ENCODE measurements at regions not wholly inside any gene's neighbourhood (a gene's known extent, or its start where the extent isn't known, plus 50 kb on each side); places are given as distances from the start of the nearest gene placed in this dataset.

- DNase-seq (ENCODE audit: extremely low read depth, low read depth, low spot score): no peak
Measured at GRCh38 chr4:108529102-108529501, 91.3 kb upstream of the RPL34 start.

- DNase-seq (ENCODE audit: extremely low read depth, low read depth, low spot score): no peak
Measured at GRCh38 chr4:108527723-108528122, 92.7 kb upstream of the RPL34 start.

- no peak for DNase-seq (ENCODE audit: extremely low read depth, low read depth, low spot score)
Measured at GRCh38 chr4:108520807-108521206, 99.6 kb upstream of the RPL34 start.

- no peak for DNase-seq (ENCODE audit: extremely low read depth, low read depth, low spot score)
Measured at GRCh38 chr4:108519911-108520601, 100.3 kb upstream of the RPL34 start.

DNA sequence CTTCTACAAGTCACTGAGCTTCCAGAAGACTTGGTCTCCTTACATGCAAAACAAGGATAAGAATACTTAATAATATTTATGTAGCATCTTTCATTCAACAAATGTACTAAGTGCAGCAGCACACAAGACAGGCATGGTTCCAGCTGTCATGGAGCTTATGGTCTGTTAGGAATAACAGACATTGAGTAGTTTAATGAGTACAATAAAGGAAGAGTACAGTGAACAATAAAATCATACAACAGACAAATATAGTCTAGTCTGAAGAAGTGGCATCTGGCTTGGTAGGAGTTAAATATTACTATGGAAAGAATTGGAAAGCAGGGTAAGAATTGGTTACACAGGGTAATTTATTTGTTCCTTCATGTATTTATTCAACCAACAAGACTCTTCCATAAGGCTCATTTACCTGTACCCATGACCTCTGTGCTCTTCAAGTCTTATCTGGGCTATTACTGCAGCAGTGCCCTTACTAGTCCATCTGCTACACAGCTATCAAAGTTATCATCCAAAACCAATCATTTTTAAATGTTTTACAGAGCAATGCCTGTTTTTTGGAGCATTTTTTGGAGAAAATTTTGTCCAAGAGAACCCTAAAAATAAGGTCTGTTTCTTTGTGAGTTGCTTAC lies 101.1 kb upstream of the RPL34 start:
- DNase-seq (ENCODE audit: extremely low read depth, low read depth, low spot score): no peak

DNA sequence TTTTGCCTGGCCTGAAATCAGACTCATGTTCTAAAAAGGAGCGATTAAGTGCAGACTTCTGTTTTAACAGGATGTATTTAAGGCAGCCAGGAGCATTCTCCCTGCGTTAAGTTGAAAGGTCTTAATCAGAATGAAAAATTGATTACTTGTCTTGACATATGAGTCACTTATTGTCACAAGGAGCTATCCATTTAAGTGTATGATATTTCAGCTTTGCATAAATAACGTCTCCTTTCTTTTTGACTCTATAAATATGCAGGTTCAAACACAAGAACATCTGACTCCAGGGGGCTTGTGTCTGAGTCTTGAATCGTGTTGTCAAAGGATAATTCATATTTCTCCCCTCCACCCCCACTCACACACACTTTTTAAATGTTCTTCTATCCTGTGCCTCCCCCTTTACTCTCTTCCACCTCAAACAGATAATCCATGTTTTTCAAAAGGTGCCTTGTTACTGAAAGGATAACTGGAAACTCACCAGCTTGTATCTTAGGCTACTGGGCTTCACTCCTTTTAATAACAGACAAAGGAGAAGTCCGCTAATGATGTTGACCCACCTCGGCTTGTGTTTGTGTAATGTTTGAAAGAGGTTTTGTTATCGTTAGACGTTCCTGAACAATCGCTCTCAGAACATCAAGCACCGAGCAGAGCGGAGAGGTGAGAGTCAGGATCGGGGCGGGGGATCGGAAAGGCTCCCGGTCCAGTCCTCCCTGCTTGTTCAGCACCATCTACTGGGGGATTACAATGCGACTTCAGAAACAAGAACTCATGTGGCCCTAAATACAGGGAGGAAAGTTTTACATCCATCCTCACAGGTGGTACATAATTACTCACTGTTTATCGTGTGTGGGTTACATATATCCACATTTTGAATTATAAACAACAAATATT lies 107.5 kb upstream of the RPL34 start:
- no peak for DNase-seq (ENCODE audit: extremely low read depth, low read depth, low spot score)

- DNase-seq (ENCODE audit: extremely low read depth, low read depth, low spot score): no peak
Measured at GRCh38 chr4:108511618-108512017, 108.8 kb upstream of the RPL34 start.

- no peak for DNase-seq (ENCODE audit: extremely low read depth, low read depth, low spot score)
Measured at GRCh38 chr4:108502356-108502755, 118.0 kb upstream of the RPL34 start.

DNA sequence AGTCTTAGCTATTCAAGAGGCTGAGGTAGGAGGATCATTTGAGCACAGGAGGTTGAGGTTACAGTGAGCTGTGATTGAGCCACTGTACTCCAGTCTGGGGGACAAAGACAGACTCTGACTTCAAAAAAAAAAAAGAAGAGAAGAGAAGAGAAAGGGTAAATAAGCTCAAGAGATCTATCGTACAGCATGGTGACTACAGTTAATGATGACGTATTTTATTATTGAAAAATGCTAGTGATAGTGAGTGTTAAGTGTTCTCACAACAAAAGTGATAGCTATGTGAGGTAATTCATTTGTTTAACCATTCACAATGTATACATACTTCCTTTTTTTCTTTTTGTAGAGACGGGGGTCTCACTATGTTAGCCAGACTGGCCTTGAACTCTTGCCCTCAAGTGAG lies 121.5 kb upstream of the RPL34 start:
- no peak for DNase-seq (ENCODE audit: extremely low read depth, low read depth, low spot score)

DNA sequence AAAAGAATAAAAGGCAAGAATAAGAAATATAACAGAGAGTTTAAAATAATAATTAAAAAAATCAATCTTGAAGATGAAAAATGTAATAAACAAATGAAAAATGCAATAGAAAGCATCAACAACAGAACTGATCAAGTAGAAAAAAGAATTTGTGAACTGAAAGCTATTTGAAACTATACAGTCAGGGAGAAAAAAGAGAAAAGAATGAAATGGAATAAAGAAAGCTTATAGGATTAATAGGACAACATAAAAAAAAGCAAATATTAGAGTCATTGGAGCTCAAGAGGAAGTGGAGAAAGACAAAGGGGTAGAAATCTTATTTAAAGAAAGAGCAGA lies 126.8 kb upstream of the RPL34 start:
- DNase-seq (ENCODE audit: extremely low read depth, low read depth, low spot score): no peak

- DNase-seq (ENCODE audit: extremely low read depth, low read depth, low spot score): no peak
Measured at GRCh38 chr4:108492816-108493595, 127.4 kb upstream of the RPL34 start.

GRCh38 chr4:108488865-108489264 lies 131.5 kb upstream of the RPL34 start:
- DNase-seq (ENCODE audit: extremely low read depth, low read depth, low spot score): no peak

- DNase-seq (ENCODE audit: extremely low read depth, low read depth, low spot score): no peak
Measured at GRCh38 chr4:108486046-108486445, 134.3 kb upstream of the RPL34 start.

- no peak for DNase-seq (ENCODE audit: extremely low read depth, low read depth, low spot score)
Measured at GRCh38 chr4:108484187-108484586, 136.2 kb upstream of the RPL34 start.

DNA sequence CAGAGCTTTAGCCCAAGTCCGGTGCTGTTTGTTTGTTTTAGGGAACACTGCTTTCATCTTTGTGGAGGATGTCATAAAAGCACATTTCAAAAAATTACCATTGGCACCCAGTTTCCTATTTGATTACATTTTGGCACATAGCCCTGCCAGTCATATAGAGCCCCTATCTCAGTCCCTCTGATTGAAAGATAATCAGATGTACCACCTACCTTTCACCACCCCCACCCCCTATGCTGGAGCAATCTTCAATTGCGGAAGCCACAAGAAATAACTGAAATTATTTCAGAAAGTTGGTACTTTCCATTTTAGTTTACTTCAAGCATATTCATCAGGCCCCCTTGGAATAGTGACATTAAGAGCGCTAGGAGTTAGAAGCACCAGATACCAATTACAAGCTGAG lies 136.7 kb upstream of the RPL34 start:
- DNase-seq (ENCODE audit: extremely low read depth, low read depth, low spot score): no peak

DNA sequence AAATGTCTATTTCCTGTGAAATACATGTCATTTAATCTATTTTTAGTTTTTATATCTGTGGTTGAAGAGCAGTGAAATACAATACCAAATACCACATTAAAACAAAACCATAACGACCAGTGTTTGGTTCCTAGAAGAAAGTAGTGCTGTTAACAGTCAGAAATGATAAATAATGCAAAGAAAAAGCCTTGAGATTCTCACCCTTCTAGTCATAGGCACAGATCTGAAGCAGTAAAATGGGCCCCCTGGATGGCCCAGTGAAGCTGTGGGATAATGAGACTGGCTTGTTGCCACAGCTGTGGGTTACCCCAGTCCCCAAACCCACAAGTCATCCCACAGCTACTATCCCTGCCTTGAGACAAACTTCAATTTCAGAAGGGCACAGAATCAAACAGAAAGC lies 137.3 kb upstream of the RPL34 start:
- no peak for DNase-seq (ENCODE audit: extremely low read depth, low read depth, low spot score)

DNA sequence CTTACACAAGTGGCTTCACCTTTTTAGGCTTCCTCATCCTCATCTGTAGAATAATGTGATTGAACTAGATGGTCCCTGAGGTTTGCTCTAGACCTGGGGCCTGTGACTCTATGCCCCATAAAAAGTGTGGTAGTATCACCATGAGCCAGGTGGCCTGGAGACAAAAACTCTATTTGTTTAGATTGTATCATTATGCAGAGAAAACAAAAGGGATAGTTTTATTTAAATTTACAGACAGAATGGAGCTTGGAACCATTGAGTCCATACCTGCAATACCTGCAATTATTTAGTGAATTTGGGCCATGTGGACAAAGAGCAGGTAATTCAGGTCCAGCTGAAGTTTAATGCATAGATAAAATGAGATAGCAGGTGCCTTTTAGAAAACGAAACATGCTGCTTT lies 139.5 kb upstream of the RPL34 start:
- no peak for DNase-seq (ENCODE audit: extremely low read depth, low read depth, low spot score)

DNA sequence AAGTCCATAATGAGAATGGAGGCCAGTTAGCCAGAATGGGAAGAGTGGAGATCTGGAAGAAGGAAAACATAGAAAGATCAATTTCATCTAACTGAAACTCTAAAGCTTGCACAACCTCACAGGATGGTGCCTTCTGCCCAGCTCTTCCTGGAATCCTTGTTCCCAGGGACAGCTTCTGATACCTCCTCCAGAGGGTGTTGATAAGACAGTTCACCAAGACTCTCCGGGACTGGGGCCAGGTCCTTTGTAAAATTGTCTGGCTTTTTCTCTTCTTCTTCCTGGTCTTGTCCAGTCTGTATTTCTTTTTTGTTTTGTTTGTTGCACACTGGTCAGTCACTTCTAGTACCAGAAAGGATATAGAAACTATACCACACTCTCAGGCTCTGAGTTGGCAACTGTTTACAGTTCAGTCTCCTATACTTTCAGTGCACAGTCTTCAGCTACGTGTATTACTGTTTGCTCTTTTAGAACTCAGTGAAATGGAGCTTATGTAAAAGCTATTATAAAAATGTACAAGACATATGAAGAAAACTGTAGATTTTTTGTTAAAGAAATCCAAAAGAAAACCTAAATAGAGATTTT lies 142.8 kb upstream of the RPL34 start:
- no peak for DNase-seq (ENCODE audit: extremely low read depth, low read depth, low spot score)

- DNase-seq (ENCODE audit: extremely low read depth, low read depth, low spot score): no peak
Measured at GRCh38 chr4:108473163-108473720, 147.1 kb upstream of the RPL34 start.

Measured in glomerular endothelial cell (primary cell).